ENCODE measurements at regions not wholly inside any gene's neighbourhood (a gene's known extent, or its start where the extent isn't known, plus 50 kb on each side); places are given as distances from the start of the nearest gene placed in this dataset.

- no peak for TF ChIP-seq CTCF (optimal IDR thresholded peaks at IDR 0.05 in 1 of 3, IDR thresholded peaks at IDR 0.05 in 1 of 3, conservative IDR thresholded peaks at IDR 0.05 in 1 of 3; ENCODE audit: extremely low read depth in 1 of 3, insufficient read depth in 2 of 3, low read length in 3 of 3)
- no peak for TF ChIP-seq EZH2 (IDR thresholded peaks at IDR 0.05; ENCODE audit: low read length)
Measured at GRCh38 chr11:115104851-115105453, 399.3 kb downstream of the CADM1 start.

All from keratinocyte (primary cell).